Suprapubic skin (tissue), 4 donors: ENCODE measurements at regions not wholly inside any gene's neighbourhood (a gene's known extent, or its start where the extent isn't known, plus 50 kb on each side); places are given as distances from the start of the nearest gene placed in this dataset.

ENCODE experiments used
- POLR2A ChIP-seq, 2 donors: fragments of 450-650 bp; IDR thresholded peaks; one replicate each; pipeline ENCODE4 v1.6.1; 2017; ENCODE audit warnings: antibody characterized with exemption in 2 of 2, mild to moderate bottlenecking in 2 of 2, moderate library complexity in 2 of 2
- POLR2AphosphoS5 ChIP-seq, 3 donors: sonication (generic); formaldehyde crosslinking; IDR thresholded peaks; one replicate each; pipeline ENCODE4 v1.6.1; 2017; ENCODE audit warnings: antibody characterized with exemption in 3 of 3
- TF ChIP-seq, protein P1 (sequence below), 2 donors: fragments of 200-600 bp in 1 of 2; fragments of 450-650 bp in 1 of 2; sonication (generic) in 1 of 2; IDR thresholded peaks; one replicate each; pipeline ENCODE4 v1.5.1; 2016 to 2019; ENCODE audit warnings: antibody characterized with exemption in 2 of 2, mild to moderate bottlenecking in 1 of 2, moderate library complexity in 1 of 2

DNA sequence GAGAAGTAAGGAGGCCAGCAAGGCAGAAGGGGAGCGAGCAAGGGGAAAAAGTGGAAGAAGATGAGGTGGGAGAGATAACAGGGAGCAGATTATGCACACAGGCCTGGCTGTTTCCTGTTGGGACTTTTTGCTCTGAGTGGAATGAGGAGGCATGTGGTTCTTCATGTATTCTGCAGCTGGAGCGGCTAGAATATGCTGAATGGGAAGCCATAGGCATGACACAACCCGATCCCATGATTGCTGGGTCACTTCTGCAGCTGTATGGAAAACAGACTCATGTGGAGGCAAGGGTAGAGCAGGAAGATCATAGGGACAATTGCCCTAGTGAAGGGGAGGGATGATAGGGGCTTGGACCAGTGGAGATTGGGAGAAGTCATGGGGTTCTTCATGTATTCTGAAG lies 206.0 kb upstream of the SUCLG2 start:
- TF ChIP-seq, protein P1, sequence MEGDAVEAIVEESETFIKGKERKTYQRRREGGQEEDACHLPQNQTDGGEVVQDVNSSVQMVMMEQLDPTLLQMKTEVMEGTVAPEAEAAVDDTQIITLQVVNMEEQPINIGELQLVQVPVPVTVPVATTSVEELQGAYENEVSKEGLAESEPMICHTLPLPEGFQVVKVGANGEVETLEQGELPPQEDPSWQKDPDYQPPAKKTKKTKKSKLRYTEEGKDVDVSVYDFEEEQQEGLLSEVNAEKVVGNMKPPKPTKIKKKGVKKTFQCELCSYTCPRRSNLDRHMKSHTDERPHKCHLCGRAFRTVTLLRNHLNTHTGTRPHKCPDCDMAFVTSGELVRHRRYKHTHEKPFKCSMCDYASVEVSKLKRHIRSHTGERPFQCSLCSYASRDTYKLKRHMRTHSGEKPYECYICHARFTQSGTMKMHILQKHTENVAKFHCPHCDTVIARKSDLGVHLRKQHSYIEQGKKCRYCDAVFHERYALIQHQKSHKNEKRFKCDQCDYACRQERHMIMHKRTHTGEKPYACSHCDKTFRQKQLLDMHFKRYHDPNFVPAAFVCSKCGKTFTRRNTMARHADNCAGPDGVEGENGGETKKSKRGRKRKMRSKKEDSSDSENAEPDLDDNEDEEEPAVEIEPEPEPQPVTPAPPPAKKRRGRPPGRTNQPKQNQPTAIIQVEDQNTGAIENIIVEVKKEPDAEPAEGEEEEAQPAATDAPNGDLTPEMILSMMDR (IDR thresholded peaks at IDR 0.05) = no peak
- no peak for TF ChIP-seq POLR2A (IDR thresholded peaks at IDR 0.05)
- no peak for TF ChIP-seq POLR2AphosphoS5 (IDR thresholded peaks at IDR 0.05)
